PC-3 (cell line): ENCODE measurements at regions not wholly inside any gene's neighbourhood (a gene's known extent, or its start where the extent isn't known, plus 50 kb on each side); places are given as distances from the start of the nearest gene placed in this dataset.

Experiments used
- EZH2 ChIP-seq: fragments of 300-600 bp; sonication (generic); IDR thresholded peaks from one replicate; pipeline ENCODE4 v1.6.1; 2017; ENCODE audit warnings: antibody characterized with exemption, mild to moderate bottlenecking, low read length; ENCODE audit not compliant: unreplicated experiment
- EZH2phosphoT487 ChIP-seq: fragments of 300-600 bp; sonication (generic); IDR thresholded peaks from 2 replicates; pipeline ENCODE4 v1.6.1; 2018; ENCODE audit warnings: mild to moderate bottlenecking, antibody characterized with exemption, low read length, borderline replicate concordance
- TF ChIP-seq, protein P1 (sequence below): fragments of 300-600 bp; sonication (generic); conservative IDR thresholded peaks from 2 replicates; pipeline ENCODE4 v1.5.1; 2017; ENCODE audit warnings: antibody characterized with exemption, low read depth, mild to moderate bottlenecking, low read length

DNA sequence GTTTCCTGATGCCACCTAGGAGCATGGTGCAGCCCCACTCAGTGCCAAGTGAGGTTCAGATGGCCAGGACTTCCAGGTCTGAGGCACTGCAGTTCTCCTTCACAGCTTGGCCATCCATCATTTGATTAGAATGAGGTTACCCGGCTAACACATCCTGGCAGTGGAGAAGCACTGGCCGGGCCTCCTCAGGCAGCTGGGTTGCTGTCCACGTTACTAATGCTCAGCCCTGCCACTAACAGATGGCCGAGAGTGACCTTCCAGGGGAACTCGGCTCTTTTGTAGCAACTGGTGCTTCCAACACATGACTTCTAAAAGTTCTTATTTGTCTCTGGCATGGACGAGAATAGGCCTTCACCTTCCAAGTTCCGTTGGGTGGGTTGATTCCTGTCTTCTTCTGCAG is 204.6 kb upstream of the CFAP20DC start:
- TF ChIP-seq EZH2 (no peak), EZH2phosphoT487 (no peak)
- TF ChIP-seq, protein P1, sequence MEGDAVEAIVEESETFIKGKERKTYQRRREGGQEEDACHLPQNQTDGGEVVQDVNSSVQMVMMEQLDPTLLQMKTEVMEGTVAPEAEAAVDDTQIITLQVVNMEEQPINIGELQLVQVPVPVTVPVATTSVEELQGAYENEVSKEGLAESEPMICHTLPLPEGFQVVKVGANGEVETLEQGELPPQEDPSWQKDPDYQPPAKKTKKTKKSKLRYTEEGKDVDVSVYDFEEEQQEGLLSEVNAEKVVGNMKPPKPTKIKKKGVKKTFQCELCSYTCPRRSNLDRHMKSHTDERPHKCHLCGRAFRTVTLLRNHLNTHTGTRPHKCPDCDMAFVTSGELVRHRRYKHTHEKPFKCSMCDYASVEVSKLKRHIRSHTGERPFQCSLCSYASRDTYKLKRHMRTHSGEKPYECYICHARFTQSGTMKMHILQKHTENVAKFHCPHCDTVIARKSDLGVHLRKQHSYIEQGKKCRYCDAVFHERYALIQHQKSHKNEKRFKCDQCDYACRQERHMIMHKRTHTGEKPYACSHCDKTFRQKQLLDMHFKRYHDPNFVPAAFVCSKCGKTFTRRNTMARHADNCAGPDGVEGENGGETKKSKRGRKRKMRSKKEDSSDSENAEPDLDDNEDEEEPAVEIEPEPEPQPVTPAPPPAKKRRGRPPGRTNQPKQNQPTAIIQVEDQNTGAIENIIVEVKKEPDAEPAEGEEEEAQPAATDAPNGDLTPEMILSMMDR = no peak
